GM12878 (cell line): ENCODE measurements at regions not wholly inside any gene's neighbourhood (a gene's known extent, or its start where the extent isn't known, plus 50 kb on each side); places are given as distances from the start of the nearest gene placed in this dataset.

Source experiments
- ATAC-seq: fragments of 200-7000 bp; cut with Tn5 transposase; 3 replicates; pipeline ENCODE4 v1.9.1; 2020; ENCODE audit warnings: mild to moderate bottlenecking, moderate library complexity
- BruUV-seq: library from RNA; stranded (reverse); fragments of 400-500 nt; replicated peaks from 2 replicates; lab custom pipeline; 2021; lab: Mats Ljungman, UMichigan
- CTCF ChIA-PET: fragments of 300-600 bp; sonication (Branson Sonifier 250); formaldehyde crosslinking; extraction: SDS; loops from one replicate; lab custom pipeline; 2021; ENCODE audit warnings: inconsistent platforms; lab: Yijun Ruan, JAX
- POLR2A ChIA-PET: fragments of 350-600 bp; formaldehyde crosslinking; extraction: SDS; loops from one replicate; lab custom pipeline; 2021; ENCODE audit warnings: inconsistent platforms; lab: Charles Lee
- RAD21 ChIA-PET: fragments of 300-600 bp; sonication (Branson Sonifier 250); formaldehyde crosslinking; loops from one replicate; lab custom pipeline; 2023; ENCODE audit warnings: antibody characterized with exemption; ENCODE audit not compliant: unreplicated experiment; lab: Charles Lee
- SMC1A ChIA-PET: fragments of 300-600 bp; sonication (Branson Sonifier 250); formaldehyde crosslinking; loops from one replicate; lab custom pipeline; 2023; ENCODE audit not compliant: unreplicated experiment, uncharacterized antibody; lab: Charles Lee
- DNase-seq: peaks from one replicate; pipeline ENCODE4 v3.0.0-alpha.2; 2011; ENCODE audit warnings: low read depth, low spot score
- FAIRE-seq: peaks from 3 replicates; lab custom pipeline; 2011; peaks lifted over from hg19 to GRCh38; lab: Jason Lieb, UNC
- H2AFZ ChIP-seq: 2 replicates; pipeline ENCODE4 v1.6.0; 2011; ENCODE audit warnings: low read depth, low read length, control low read depth; ENCODE audit not compliant: control insufficient read depth
- H3K27ac ChIP-seq: 2 replicates; pipeline ENCODE4 v1.5.1; 2011; ENCODE audit warnings: control low read depth; ENCODE audit not compliant: control insufficient read depth, insufficient read depth
- H3K27me3 ChIP-seq, 2 experiments: replicated peaks in 1 of 2; 2 replicates each; pipeline versions ENCODE4 v1.6.0 to v1.6.1; 2011; ENCODE audit warnings: low read length in 1 of 2; ENCODE audit not compliant: control insufficient read depth in 2 of 2, insufficient read depth in 2 of 2
- H3K36me3 ChIP-seq, 2 experiments: 2 replicates each; pipeline ENCODE4 v1.5.1; 2011; ENCODE audit warnings: low read length in 1 of 2; ENCODE audit not compliant: control insufficient read depth in 2 of 2, insufficient read depth in 2 of 2
- H3K4me1 ChIP-seq: 2 replicates; pipeline ENCODE4 v1.6.1; 2011; ENCODE audit warnings: mild to moderate bottlenecking, low read length, moderate library complexity, mixed read lengths; ENCODE audit not compliant: control insufficient read depth, insufficient read depth
- H3K4me2 ChIP-seq: 2 replicates; pipeline ENCODE4 v1.6.0; 2011; ENCODE audit warnings: control low read depth; ENCODE audit not compliant: control insufficient read depth, insufficient read depth
- H3K4me3 ChIP-seq: fragments of 200-600 bp; sonication (generic); 2 replicates; pipeline ENCODE4 v1.5.1; 2016
- H3K79me2 ChIP-seq: 2 replicates; pipeline ENCODE4 v1.6.0; 2011; ENCODE audit warnings: low read length; ENCODE audit not compliant: control insufficient read depth, insufficient read depth
- H3K9ac ChIP-seq: 2 replicates; pipeline ENCODE4 v1.8.0; 2011; ENCODE audit warnings: low read length, control low read depth, mixed read lengths; ENCODE audit not compliant: control insufficient read depth, insufficient read depth
- H3K9me3 ChIP-seq: replicated peaks from 3 replicates; pipeline ENCODE4 v1.5.1; 2011; ENCODE audit warnings: mild to moderate bottlenecking, low read length; ENCODE audit not compliant: control insufficient read depth, insufficient read depth
- H4K20me1 ChIP-seq: 2 replicates; pipeline ENCODE4 v1.6.0; 2011; ENCODE audit not compliant: control insufficient read depth, insufficient read depth
- ATF7 ChIP-seq: fragments of 450-650 bp; IDR thresholded peaks from 2 replicates; pipeline ENCODE4 v1.6.1; 2016; ENCODE audit warnings: low read depth, mild to moderate bottlenecking
- BRCA1 ChIP-seq: IDR thresholded peaks from 2 replicates; pipeline ENCODE4 v1.6.1; 2011; ENCODE audit warnings: low read depth, low read length, improper control_type of control experiment
- ETV6 ChIP-seq, 2 experiments: fragments of 450-650 bp in 1 of 2; IDR thresholded peaks in 1 of 2; conservative IDR thresholded peaks in 1 of 2; 2 replicates each; pipeline ENCODE4 v1.6.1; 2014; ENCODE audit warnings: antibody characterized with exemption in 1 of 2, borderline replicate concordance in 1 of 2, low read depth in 1 of 2, mild to moderate bottlenecking in 1 of 2, moderate library complexity in 1 of 2
- FOS ChIP-seq: IDR thresholded peaks from 3 replicates; pipeline ENCODE4 v1.6.1; 2011; ENCODE audit warnings: borderline replicate concordance; ENCODE audit not compliant: insufficient read length; ENCODE audit errors: extremely low read depth
- HCFC1 ChIP-seq: fragments of 150-350 bp; IDR thresholded peaks from 2 replicates; pipeline ENCODE4 v1.6.1; 2014; ENCODE audit warnings: low read length
- NFYB ChIP-seq: IDR thresholded peaks from 2 replicates; pipeline ENCODE4 v1.6.1; 2011; ENCODE audit warnings: low read depth, mild to moderate bottlenecking, low read length, improper control_type of control experiment, moderate library complexity; ENCODE audit not compliant: insufficient read depth
- TCF7 ChIP-seq: IDR thresholded peaks from 2 replicates; pipeline ENCODE4 v1.6.1; 2014; ENCODE audit warnings: antibody characterized with exemption, borderline replicate concordance
- WGBS: methylation state at CpG from one replicate; pipeline ENCODE4 v1.1.6; 2016; ENCODE audit warnings: low lambda C conversion rate; ENCODE audit not compliant: insufficient replicate concordance, insufficient coverage; ENCODE audit errors: missing lambda C conversion rate; 5-methylcytosine and 5-hydroxymethylcytosine counted together
- in situ Hi-C: fragments of 300-500 bp; cut with MboI; formaldehyde crosslinking; loops from 9 replicates; pipeline ENCODE4 v1.14.3; 2018; ENCODE audit warnings: mixed read lengths
- intact Hi-C: fragments of 100-400 bp; cut with micrococcal nuclease; formaldehyde crosslinking; loops from one replicate; pipeline ENCODE4 v1.14.2; 2022; ENCODE audit not compliant: unreplicated experiment
- TF ChIP-seq, protein P1 (sequence below): fragments of 450-650 bp; IDR thresholded peaks from 2 replicates; pipeline ENCODE4 v1.6.1; 2017; ENCODE audit warnings: mild to moderate bottlenecking, moderate library complexity
- TF ChIP-seq, protein P2 (sequence below): fragments of 450-650 bp; IDR thresholded peaks from 2 replicates; pipeline ENCODE4 v1.6.1; 2017; ENCODE audit warnings: mild to moderate bottlenecking
- TF ChIP-seq, protein P3 (sequence below): fragments of 450-650 bp; IDR thresholded peaks from 2 replicates; pipeline ENCODE4 v1.6.1; 2018; ENCODE audit warnings: borderline replicate concordance, mild to moderate bottlenecking; ENCODE audit not compliant: partially characterized antibody
- TF ChIP-seq, protein P4 (sequence below): fragments of 150-350 bp; IDR thresholded peaks from 2 replicates; pipeline ENCODE4 v1.6.1; 2016; ENCODE audit warnings: low read depth, low read length

DNA sequence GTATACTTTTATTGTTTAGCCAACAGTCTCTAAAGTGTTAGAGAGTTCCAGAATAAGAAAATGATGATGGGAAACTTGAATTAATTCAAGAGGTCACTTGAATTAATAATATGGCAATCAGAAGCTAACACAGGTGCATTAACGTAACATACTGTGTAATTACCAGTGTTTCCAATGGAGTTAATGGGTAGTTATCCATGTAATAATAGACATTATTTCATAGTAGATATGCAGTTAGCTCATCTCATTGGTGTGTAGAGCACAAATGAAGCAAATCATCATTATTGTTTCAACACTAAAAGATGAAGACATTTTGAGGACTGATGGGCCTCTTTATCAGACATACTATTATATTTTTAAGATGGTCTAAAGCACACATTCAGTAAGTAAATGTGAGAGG, 460.3 kb upstream of the HNRNPA3 start:
- H3K27ac ChIP-seq, result no peak overlapping the region
- RAD21 ChIA-PET, result interaction anchor here (1.0 kb wide), 1 partner anchor 61 kb away, joined by 4 read pairs; no protein-coding TSS in a partner anchor
- H3K27me3 ChIP-seq, result no peaks in the 10 kb centered on the region
- DNase-seq (no peak), FAIRE-seq (no peak), ATAC-seq (no peak)
- SMC1A ChIA-PET, result interaction anchor here (2.9 kb wide), 1 partner anchor 10 kb away, joined by 10 read pairs; no protein-coding TSS in a partner anchor
- in situ Hi-C loops (no loop called here), intact Hi-C loops (no loop called here)
- no peak overlapping the region for H3K4me2 ChIP-seq
- no peak overlapping the region for H3K4me3 ChIP-seq
- POLR2A ChIA-PET, result no interaction called here
- CTCF ChIA-PET, result interaction anchor here (1.0 to 2.1 kb wide), 3 partner anchors 14 to 62 kb away, joined by 3 to 6 read pairs (median 3); no protein-coding TSS in a partner anchor
- no TSS peak for BruUV-seq
- H4K20me1 ChIP-seq, result no peaks in the 10 kb centered on the region
- no peaks in the 10 kb centered on the region for H3K79me2 ChIP-seq
- H2AFZ ChIP-seq, result no peak overlapping the region
- H3K9ac ChIP-seq, result no peak overlapping the region
- WGBS, result 94% methylated on average over 1 of the region's 1 CpG
- H3K9me3 ChIP-seq, result no peaks in the 10 kb centered on the region
- no peaks in the 10 kb centered on the region for H3K4me1 ChIP-seq
- H3K36me3 ChIP-seq, result no peaks in the 10 kb centered on the region
- TF ChIP-seq ATF7 (no peak), BRCA1 (no peak), FOS (no peak), HCFC1 (no peak), NFYB (no peak), ETV6 (conservative IDR thresholded peaks at IDR 0.05 in 1 of 2, IDR thresholded peaks at IDR 0.05 in 1 of 2; ENCODE audit: borderline replicate concordance in 1 of 2, low read depth in 1 of 2) (no peak), TCF7 (no peak)
- TF ChIP-seq, protein P1, sequence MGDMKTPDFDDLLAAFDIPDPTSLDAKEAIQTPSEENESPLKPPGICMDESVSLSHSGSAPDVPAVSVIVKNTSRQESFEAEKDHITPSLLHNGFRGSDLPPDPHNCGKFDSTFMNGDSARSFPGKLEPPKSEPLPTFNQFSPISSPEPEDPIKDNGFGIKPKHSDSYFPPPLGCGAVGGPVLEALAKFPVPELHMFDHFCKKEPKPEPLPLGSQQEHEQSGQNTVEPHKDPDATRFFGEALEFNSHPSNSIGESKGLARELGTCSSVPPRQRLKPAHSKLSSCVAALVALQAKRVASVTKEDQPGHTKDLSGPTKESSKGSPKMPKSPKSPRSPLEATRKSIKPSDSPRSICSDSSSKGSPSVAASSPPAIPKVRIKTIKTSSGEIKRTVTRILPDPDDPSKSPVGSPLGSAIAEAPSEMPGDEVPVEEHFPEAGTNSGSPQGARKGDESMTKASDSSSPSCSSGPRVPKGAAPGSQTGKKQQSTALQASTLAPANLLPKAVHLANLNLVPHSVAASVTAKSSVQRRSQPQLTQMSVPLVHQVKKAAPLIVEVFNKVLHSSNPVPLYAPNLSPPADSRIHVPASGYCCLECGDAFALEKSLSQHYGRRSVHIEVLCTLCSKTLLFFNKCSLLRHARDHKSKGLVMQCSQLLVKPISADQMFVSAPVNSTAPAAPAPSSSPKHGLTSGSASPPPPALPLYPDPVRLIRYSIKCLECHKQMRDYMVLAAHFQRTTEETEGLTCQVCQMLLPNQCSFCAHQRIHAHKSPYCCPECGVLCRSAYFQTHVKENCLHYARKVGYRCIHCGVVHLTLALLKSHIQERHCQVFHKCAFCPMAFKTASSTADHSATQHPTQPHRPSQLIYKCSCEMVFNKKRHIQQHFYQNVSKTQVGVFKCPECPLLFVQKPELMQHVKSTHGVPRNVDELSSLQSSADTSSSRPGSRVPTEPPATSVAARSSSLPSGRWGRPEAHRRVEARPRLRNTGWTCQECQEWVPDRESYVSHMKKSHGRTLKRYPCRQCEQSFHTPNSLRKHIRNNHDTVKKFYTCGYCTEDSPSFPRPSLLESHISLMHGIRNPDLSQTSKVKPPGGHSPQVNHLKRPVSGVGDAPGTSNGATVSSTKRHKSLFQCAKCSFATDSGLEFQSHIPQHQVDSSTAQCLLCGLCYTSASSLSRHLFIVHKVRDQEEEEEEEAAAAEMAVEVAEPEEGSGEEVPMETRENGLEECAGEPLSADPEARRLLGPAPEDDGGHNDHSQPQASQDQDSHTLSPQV, result no peak
- TF ChIP-seq, protein P2, sequence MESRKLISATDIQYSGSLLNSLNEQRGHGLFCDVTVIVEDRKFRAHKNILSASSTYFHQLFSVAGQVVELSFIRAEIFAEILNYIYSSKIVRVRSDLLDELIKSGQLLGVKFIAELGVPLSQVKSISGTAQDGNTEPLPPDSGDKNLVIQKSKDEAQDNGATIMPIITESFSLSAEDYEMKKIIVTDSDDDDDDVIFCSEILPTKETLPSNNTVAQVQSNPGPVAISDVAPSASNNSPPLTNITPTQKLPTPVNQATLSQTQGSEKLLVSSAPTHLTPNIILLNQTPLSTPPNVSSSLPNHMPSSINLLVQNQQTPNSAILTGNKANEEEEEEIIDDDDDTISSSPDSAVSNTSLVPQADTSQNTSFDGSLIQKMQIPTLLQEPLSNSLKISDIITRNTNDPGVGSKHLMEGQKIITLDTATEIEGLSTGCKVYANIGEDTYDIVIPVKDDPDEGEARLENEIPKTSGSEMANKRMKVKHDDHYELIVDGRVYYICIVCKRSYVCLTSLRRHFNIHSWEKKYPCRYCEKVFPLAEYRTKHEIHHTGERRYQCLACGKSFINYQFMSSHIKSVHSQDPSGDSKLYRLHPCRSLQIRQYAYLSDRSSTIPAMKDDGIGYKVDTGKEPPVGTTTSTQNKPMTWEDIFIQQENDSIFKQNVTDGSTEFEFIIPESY, result no peak
- TF ChIP-seq, protein P3, sequence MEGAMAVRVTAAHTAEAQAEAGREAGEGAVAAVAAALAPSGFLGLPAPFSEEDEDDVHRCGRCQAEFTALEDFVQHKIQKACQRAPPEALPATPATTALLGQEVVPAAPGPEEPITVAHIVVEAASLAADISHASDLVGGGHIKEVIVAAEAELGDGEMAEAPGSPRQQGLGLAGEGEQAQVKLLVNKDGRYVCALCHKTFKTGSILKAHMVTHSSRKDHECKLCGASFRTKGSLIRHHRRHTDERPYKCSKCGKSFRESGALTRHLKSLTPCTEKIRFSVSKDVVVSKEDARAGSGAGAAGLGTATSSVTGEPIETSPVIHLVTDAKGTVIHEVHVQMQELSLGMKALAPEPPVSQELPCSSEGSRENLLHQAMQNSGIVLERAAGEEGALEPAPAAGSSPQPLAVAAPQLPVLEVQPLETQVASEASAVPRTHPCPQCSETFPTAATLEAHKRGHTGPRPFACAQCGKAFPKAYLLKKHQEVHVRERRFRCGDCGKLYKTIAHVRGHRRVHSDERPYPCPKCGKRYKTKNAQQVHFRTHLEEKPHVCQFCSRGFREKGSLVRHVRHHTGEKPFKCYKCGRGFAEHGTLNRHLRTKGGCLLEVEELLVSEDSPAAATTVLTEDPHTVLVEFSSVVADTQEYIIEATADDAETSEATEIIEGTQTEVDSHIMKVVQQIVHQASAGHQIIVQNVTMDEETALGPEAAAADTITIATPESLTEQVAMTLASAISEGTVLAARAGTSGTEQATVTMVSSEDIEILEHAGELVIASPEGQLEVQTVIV, result no peak
- TF ChIP-seq, protein P4, sequence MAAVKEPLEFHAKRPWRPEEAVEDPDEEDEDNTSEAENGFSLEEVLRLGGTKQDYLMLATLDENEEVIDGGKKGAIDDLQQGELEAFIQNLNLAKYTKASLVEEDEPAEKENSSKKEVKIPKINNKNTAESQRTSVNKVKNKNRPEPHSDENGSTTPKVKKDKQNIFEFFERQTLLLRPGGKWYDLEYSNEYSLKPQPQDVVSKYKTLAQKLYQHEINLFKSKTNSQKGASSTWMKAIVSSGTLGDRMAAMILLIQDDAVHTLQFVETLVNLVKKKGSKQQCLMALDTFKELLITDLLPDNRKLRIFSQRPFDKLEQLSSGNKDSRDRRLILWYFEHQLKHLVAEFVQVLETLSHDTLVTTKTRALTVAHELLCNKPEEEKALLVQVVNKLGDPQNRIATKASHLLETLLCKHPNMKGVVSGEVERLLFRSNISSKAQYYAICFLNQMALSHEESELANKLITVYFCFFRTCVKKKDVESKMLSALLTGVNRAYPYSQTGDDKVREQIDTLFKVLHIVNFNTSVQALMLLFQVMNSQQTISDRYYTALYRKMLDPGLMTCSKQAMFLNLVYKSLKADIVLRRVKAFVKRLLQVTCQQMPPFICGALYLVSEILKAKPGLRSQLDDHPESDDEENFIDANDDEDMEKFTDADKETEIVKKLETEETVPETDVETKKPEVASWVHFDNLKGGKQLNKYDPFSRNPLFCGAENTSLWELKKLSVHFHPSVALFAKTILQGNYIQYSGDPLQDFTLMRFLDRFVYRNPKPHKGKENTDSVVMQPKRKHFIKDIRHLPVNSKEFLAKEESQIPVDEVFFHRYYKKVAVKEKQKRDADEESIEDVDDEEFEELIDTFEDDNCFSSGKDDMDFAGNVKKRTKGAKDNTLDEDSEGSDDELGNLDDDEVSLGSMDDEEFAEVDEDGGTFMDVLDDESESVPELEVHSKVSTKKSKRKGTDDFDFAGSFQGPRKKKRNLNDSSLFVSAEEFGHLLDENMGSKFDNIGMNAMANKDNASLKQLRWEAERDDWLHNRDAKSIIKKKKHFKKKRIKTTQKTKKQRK, result no peak
- TF ChIP-seq, all 136 proteins: peak for 0
